SK-N-SH (cell line): ENCODE measurements at regions not wholly inside any gene's neighbourhood (a gene's known extent, or its start where the extent isn't known, plus 50 kb on each side); places are given as distances from the start of the nearest gene placed in this dataset.

Experiments used
- CHD2 ChIP-seq: fragments of 150-350 bp; IDR thresholded peaks from 2 replicates; pipeline ENCODE4 v1.6.1; 2018; ENCODE audit warnings: low read length; ENCODE audit not compliant: partially characterized antibody
- EP300 ChIP-seq, 2 experiments: IDR thresholded peaks; 2 replicates each; pipeline versions ENCODE4 v1.4.0 to v1.6.1; 2012; ENCODE audit warnings: borderline replicate concordance in 1 of 2, low read depth in 1 of 2, low read length in 1 of 2
- JUND ChIP-seq: IDR thresholded peaks from 2 replicates; pipeline ENCODE4 v1.4.0; 2012
- NRF1 ChIP-seq: IDR thresholded peaks from 2 replicates; pipeline ENCODE4 v1.6.1; 2012; ENCODE audit warnings: low read depth, mild to moderate bottlenecking, low read length
- POLR2AphosphoS5 ChIP-seq: IDR thresholded peaks from 2 replicates; pipeline ENCODE4 v1.6.1; 2012; ENCODE audit warnings: low read depth, low read length
- SIN3A ChIP-seq: IDR thresholded peaks from 2 replicates; pipeline ENCODE4 v1.6.1; 2012; ENCODE audit warnings: low read depth, mild to moderate bottlenecking, low read length, moderate library complexity, borderline replicate concordance
- SMC3 ChIP-seq: IDR thresholded peaks from 2 replicates; pipeline ENCODE4 v1.6.1; 2012; ENCODE audit warnings: low read depth, low read length, improper control_type of control experiment
- TEAD4 ChIP-seq: IDR thresholded peaks from 2 replicates; pipeline ENCODE4 v1.4.0; 2012; ENCODE audit warnings: mild to moderate bottlenecking, borderline replicate concordance; ENCODE audit not compliant: insufficient read depth
- TF ChIP-seq, protein P1 (sequence below): fragments of 200-600 bp; sonication (generic); IDR thresholded peaks from 2 replicates; pipeline ENCODE4 v1.6.1; 2017; ENCODE audit warnings: antibody characterized with exemption, mild to moderate bottlenecking, moderate library complexity
- TF ChIP-seq, protein P2 (sequence below): fragments of 150-350 bp; IDR thresholded peaks from 2 replicates; pipeline ENCODE4 v1.6.1; 2017; ENCODE audit warnings: antibody characterized with exemption, low read length, low read depth, borderline replicate concordance

DNA sequence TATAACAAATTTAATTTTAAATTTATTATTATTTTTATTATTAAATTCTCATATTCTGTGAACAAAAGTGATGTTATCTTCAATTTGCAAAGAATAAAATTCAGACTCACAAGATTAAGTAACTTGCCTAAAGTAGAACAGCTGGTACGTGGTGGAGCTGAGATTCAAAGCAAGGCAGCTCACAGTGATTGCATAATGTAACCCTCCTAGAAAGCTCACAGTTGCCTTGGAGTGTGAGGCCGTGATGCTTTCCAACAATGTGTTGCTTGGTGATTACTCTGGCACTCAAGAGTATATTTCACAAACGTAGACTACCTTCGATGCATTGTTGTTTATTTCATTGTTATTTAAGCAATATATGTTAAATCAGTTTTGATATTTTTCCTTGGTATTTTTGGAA, 1039.2 kb upstream of the PABPC4L start:
- TF ChIP-seq, protein P1, sequence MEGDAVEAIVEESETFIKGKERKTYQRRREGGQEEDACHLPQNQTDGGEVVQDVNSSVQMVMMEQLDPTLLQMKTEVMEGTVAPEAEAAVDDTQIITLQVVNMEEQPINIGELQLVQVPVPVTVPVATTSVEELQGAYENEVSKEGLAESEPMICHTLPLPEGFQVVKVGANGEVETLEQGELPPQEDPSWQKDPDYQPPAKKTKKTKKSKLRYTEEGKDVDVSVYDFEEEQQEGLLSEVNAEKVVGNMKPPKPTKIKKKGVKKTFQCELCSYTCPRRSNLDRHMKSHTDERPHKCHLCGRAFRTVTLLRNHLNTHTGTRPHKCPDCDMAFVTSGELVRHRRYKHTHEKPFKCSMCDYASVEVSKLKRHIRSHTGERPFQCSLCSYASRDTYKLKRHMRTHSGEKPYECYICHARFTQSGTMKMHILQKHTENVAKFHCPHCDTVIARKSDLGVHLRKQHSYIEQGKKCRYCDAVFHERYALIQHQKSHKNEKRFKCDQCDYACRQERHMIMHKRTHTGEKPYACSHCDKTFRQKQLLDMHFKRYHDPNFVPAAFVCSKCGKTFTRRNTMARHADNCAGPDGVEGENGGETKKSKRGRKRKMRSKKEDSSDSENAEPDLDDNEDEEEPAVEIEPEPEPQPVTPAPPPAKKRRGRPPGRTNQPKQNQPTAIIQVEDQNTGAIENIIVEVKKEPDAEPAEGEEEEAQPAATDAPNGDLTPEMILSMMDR = no peak
- TF ChIP-seq EP300 (IDR thresholded peaks at IDR 0.05; ENCODE audit: borderline replicate concordance in 1 of 2, low read depth in 1 of 2, low read length in 1 of 2) = no peak
- no peak for TF ChIP-seq POLR2AphosphoS5
- TF ChIP-seq, protein P2, sequence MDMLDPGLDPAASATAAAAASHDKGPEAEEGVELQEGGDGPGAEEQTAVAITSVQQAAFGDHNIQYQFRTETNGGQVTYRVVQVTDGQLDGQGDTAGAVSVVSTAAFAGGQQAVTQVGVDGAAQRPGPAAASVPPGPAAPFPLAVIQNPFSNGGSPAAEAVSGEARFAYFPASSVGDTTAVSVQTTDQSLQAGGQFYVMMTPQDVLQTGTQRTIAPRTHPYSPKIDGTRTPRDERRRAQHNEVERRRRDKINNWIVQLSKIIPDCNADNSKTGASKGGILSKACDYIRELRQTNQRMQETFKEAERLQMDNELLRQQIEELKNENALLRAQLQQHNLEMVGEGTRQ = no peak
- no peak for TF ChIP-seq CHD2
- no peak for TF ChIP-seq JUND
- no peak for TF ChIP-seq TEAD4
- TF ChIP-seq NRF1 = no peak
- no peak for TF ChIP-seq SIN3A
- no peak for TF ChIP-seq SMC3
